ENCODE measurements at regions not wholly inside any gene's neighbourhood (a gene's known extent, or its start where the extent isn't known, plus 50 kb on each side); places are given as distances from the start of the nearest gene placed in this dataset.

- no peak for DNase-seq
These were observed 242.4 kb downstream of the ALDH8A1 start for GRCh38 chr6:134707342-134708031.

- no peak for DNase-seq
These were observed 243.1 kb downstream of the ALDH8A1 start for GRCh38 chr6:134706806-134707205.

GRCh38 chr6:134706153-134706552, 243.7 kb downstream of the ALDH8A1 start:
- no peak for DNase-seq

GRCh38 chr6:134703206-134703605, 246.7 kb downstream of the ALDH8A1 start:
- DNase-seq, result no peak

GRCh38 chr6:134702279-134702678, 247.6 kb downstream of the ALDH8A1 start:
- no peak for DNase-seq

- no peak for DNase-seq
These were observed 248.6 kb downstream of the ALDH8A1 start for GRCh38 chr6:134701301-134701700.

- no peak for DNase-seq
These were observed 251.7 kb downstream of the ALDH8A1 start for GRCh38 chr6:134698228-134698627.

GRCh38 chr6:134692008-134692407, 257.9 kb downstream of the ALDH8A1 start:
- no peak for DNase-seq

- no peak for DNase-seq
These were observed 258.7 kb downstream of the ALDH8A1 start for GRCh38 chr6:134691180-134691579.

- no peak for DNase-seq
These were observed 259.9 kb downstream of the ALDH8A1 start for GRCh38 chr6:134690048-134690447.

GRCh38 chr6:134689641-134690040, 260.3 kb downstream of the ALDH8A1 start:
- no peak for DNase-seq

- DNase-seq, result no peak
These were observed 260.7 kb downstream of the ALDH8A1 start for GRCh38 chr6:134689177-134689576.

GRCh38 chr6:134686071-134686470, 263.8 kb downstream of the ALDH8A1 start:
- DNase-seq, result no peak

- no peak for DNase-seq
These were observed 265.5 kb downstream of the ALDH8A1 start for GRCh38 chr6:134684423-134684795.

GRCh38 chr6:134683783-134684422, 266.0 kb downstream of the ALDH8A1 start:
- no peak for DNase-seq

- DNase-seq, result no peak
These were observed 269.5 kb downstream of the ALDH8A1 start for GRCh38 chr6:134680433-134680832.

- no peak for DNase-seq
These were observed 269.9 kb downstream of the ALDH8A1 start for GRCh38 chr6:134680021-134680420.

- DNase-seq, result no peak
These were observed 271.4 kb downstream of the ALDH8A1 start for GRCh38 chr6:134678436-134678889.

- peak; percentile 12 for DNase-seq
These were observed 273.3 kb downstream of the ALDH8A1 start for GRCh38 chr6:134676307-134677281.

GRCh38 chr6:134675110-134676054, 274.5 kb downstream of the ALDH8A1 start:
- DNase-seq, result no peak

- no peak for DNase-seq
These were observed 275.3 kb downstream of the ALDH8A1 start for GRCh38 chr6:134674562-134674961.

GRCh38 chr6:134669485-134669884, 280.4 kb downstream of the ALDH8A1 start:
- no peak for DNase-seq
